K562 (cell line): ENCODE measurements at regions not wholly inside any gene's neighbourhood (a gene's known extent, or its start where the extent isn't known, plus 50 kb on each side); places are given as distances from the start of the nearest gene placed in this dataset.

Experiments used
- ASH1L ChIP-seq: fragments of 450-650 bp; IDR thresholded peaks from 2 replicates; pipeline ENCODE4 v1.6.1; 2018; ENCODE audit warnings: borderline replicate concordance, mild to moderate bottlenecking, low read depth; ENCODE audit not compliant: partially characterized antibody
- CTCF ChIP-seq, 3 experiments: IDR thresholded peaks in 2 of 3; conservative IDR thresholded peaks in 1 of 3; 2 replicates each; pipeline ENCODE4 v1.5.1; 2011 to 2012; ENCODE audit warnings: low read length in 3 of 3, mild to moderate bottlenecking in 3 of 3, control low read depth in 2 of 3, improper control_type of control experiment in 1 of 3, inconsistent platforms in 1 of 3, low read depth in 1 of 3, mixed read lengths in 1 of 3, moderate library complexity in 1 of 3; ENCODE audit not compliant: insufficient read depth in 2 of 3
- ZKSCAN1 ChIP-seq: fragments of 150-350 bp; IDR thresholded peaks from 2 replicates; pipeline ENCODE4 v1.6.1; 2016; ENCODE audit warnings: low read depth, low read length

- TF ChIP-seq ASH1L = no peak
- TF ChIP-seq ZKSCAN1 = no peak
- no peak for TF ChIP-seq CTCF (IDR thresholded peaks at IDR 0.05 in 2 of 3, conservative IDR thresholded peaks at IDR 0.05 in 1 of 3; ENCODE audit: insufficient read depth in 2 of 3, low read depth in 1 of 3, low read length in 3 of 3)
Observed at GRCh38 chr3:194739498-194740284, 54.0 kb downstream of the FAM43A start.
